ENCODE measurements at regions not wholly inside any gene's neighbourhood (a gene's known extent, or its start where the extent isn't known, plus 50 kb on each side); places are given as distances from the start of the nearest gene placed in this dataset.
A peak's percentile ranks its signal among the peaks of the same experiment; 100 is the strongest.

- DNase-seq (ENCODE audit: extremely low read depth in 1 of 2, low read depth in 1 of 2): no peak
These were observed 307.6 kb downstream of the ALDH8A1 start for GRCh38 chr6:134642279-134642678.

DNA sequence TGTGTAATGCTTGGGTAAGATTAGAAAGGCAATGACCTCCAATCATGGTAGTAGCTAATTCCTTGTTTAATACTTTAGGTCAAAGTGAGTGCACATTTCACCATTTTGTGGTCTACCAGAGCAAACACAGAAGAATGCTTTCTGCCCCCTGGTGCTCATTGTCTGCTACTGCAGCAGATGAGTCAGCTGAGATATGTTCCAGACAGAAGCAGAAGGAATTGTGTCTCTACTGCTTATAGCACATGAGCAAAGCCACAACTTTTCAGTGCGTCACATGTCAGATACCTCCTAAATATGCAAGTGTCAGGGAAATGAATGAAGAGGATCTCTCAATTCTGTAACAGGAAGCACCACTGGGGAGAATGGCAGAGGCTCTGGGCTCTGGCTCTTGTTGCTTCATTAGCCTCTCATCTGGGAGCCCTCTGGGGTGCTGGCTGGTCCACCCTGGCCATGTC is 308.9 kb downstream of the ALDH8A1 start:
- DNase-seq (ENCODE audit: extremely low read depth in 1 of 2, low read depth in 1 of 2): peak; percentile 33 to 57

- DNase-seq (ENCODE audit: extremely low read depth in 1 of 2, low read depth in 1 of 2): no peak
These were observed 309.7 kb downstream of the ALDH8A1 start for GRCh38 chr6:134640229-134640628.

GRCh38 chr6:134637847-134638437 is 312.0 kb downstream of the ALDH8A1 start:
- no peak for DNase-seq (ENCODE audit: extremely low read depth in 1 of 2, low read depth in 1 of 2)

- DNase-seq (ENCODE audit: extremely low read depth in 1 of 2, low read depth in 1 of 2): no peak
These were observed 312.6 kb downstream of the ALDH8A1 start for GRCh38 chr6:134637282-134637681.

- no peak for DNase-seq (ENCODE audit: extremely low read depth in 1 of 2, low read depth in 1 of 2)
These were observed 313.6 kb downstream of the ALDH8A1 start for GRCh38 chr6:134636186-134636799.

- no peak for DNase-seq (ENCODE audit: extremely low read depth in 1 of 2, low read depth in 1 of 2)
These were observed 314.9 kb downstream of the ALDH8A1 start for GRCh38 chr6:134634966-134635365.

DNA sequence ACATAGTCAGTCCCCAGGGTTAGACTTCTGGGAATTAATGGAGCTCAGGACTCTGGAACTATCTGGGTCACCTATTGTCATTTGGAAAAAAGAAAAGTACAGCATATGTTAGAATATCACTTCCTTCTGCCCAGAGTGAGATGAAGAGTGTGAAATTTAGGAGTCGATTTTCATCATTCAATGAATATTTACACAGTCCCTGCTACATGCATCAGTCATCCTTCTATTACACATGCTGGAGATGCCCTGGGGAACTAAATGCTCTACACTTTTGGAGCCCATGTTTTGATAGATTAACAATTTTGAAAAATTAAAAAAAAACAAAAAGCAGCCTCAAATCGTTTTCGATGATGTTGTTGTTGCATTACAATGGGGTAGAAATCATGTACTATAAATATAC is 315.4 kb downstream of the ALDH8A1 start:
- DNase-seq (ENCODE audit: extremely low read depth in 1 of 2, low read depth in 1 of 2): no peak

- DNase-seq (ENCODE audit: extremely low read depth in 1 of 2, low read depth in 1 of 2): peak; percentile 18 to 44
These were observed 315.3 kb upstream of the SGK1 start for GRCh38 chr6:134632982-134633940.

- no peak for DNase-seq (ENCODE audit: extremely low read depth in 1 of 2, low read depth in 1 of 2)
These were observed 314.1 kb upstream of the SGK1 start for GRCh38 chr6:134632024-134632423.

GRCh38 chr6:134631398-134631924 is 313.5 kb upstream of the SGK1 start:
- DNase-seq (ENCODE audit: extremely low read depth in 1 of 2, low read depth in 1 of 2): no peak

GRCh38 chr6:134630508-134631121 is 312.7 kb upstream of the SGK1 start:
- no peak for DNase-seq (ENCODE audit: extremely low read depth in 1 of 2, low read depth in 1 of 2)

GRCh38 chr6:134628154-134628553 is 310.2 kb upstream of the SGK1 start:
- no peak for DNase-seq (ENCODE audit: extremely low read depth in 1 of 2, low read depth in 1 of 2)

DNA sequence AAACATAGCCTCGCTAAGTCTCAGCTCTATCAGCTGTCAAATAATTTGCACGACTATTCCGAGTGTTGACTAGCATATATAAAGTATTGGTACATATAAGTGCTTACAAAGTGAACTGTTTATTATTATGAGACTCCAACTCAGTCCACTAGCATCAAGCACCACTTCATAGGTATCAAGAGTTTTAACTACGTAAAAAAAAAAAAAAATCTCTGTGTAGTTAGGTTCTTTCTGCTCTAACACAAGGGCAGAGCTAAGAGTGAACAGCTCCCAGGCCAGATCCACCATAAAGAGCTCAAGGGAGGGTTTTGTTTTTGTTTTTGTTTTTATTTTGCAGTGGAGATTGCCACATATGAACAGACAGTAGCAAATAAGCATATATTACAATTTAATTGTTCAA is 309.8 kb upstream of the SGK1 start:
- DNase-seq (ENCODE audit: extremely low read depth in 1 of 2, low read depth in 1 of 2): no peak

DNA sequence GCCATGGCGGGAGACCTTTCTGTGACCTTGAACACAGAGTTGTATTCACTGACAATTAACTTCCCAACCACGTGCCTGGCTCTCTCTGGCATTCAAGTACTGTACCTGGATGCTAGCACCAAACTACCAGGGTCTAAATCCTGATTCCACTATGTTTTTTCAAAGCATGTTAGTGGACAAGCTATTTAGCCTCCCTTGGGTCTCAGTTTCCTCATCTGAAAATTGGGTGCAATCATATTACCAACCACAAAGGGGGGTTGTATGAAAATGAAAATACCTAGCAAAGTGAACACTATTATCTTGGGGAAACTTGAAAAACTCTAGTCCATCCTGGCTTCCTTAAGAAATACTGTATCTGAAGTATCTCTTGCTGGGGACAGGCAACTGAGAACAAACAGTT is 308.7 kb upstream of the SGK1 start:
- DNase-seq (ENCODE audit: extremely low read depth in 1 of 2, low read depth in 1 of 2): no peak

DNA sequence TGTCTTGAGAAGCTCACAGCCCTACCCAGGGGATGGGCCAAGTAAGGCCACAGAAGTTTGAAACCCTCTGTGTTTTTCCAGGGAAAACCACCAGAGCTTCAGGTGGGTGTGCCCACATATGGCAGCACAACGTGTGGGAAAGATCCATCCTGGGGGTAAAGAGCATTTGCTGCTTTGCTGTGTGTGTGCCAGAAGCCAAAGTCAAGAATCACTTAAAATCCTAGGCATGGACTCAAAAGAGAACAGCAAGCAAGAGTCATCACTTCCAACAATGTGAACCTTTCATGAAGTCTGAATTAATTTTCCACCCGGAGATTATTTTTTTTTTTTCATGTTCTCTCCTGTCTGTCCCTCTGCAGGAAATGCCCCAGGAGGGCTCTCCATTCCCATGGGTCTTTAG is 308.2 kb upstream of the SGK1 start:
- DNase-seq (ENCODE audit: extremely low read depth in 1 of 2, low read depth in 1 of 2): no peak

DNA sequence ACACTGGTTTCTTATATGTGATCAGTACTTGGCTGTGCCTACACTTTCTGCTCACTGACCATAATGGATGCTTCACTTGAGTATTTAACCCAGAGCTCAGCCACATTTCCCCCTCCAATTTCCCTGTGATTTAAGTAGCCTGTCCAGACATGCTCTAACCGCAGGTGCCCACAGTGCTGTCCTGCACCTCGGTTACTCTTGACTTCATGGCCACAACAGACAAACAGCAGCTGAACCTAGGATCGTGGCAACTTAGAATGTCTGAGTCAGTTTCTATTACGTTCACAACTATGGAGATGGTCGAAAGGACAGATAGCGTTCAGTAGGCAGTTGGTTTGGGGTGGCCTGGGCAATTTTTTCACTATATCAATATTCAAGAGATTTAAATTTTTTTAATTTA is 306.9 kb upstream of the SGK1 start:
- no peak for DNase-seq (ENCODE audit: extremely low read depth in 1 of 2, low read depth in 1 of 2)

DNA sequence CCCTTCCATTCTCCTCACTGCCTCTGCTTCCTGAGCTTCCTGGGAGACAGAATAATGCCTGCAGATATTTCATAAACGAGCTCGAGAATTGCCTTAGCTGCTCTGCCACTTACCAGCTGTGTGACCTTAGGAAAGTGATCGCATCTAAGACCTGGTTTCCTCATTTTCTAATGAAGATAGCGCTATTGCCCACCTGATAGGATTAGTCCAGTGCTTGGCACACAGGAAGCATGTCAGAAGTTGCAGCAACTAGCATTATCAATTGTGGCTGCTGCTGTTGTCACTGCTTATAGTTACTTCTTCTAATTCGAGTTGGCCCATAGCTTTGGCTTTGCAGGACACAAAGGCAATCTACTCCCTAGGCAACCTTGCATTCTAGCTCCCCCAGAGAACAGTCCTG is 305.5 kb upstream of the SGK1 start:
- no peak for DNase-seq (ENCODE audit: extremely low read depth in 1 of 2, low read depth in 1 of 2)

GRCh38 chr6:134622382-134623173 is 304.7 kb upstream of the SGK1 start:
- no peak for DNase-seq (ENCODE audit: extremely low read depth in 1 of 2, low read depth in 1 of 2)

DNA sequence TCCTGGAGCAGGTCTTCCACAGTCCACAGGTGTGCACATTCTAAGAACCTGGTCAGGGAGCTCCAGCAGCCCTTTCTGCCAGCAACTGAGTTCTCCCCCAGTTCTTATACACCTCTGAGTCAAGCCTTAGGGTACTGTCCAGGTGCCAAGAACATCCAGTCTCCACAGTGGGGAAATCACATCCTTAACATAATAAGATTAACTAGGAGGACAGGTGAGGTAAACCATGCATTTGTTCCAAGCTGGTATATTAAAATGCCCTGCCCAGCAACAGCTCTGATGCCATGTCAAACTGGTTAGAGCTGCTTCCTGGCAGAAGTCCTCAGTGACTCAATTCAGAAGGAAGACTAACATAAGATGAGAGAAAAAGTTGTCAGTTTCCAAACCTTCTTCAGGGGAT is 303.9 kb upstream of the SGK1 start:
- DNase-seq (ENCODE audit: extremely low read depth in 1 of 2, low read depth in 1 of 2): no peak
